ENCODE measurements at regions not wholly inside any gene's neighbourhood (a gene's known extent, or its start where the extent isn't known, plus 50 kb on each side); places are given as distances from the start of the nearest gene placed in this dataset.

DNA sequence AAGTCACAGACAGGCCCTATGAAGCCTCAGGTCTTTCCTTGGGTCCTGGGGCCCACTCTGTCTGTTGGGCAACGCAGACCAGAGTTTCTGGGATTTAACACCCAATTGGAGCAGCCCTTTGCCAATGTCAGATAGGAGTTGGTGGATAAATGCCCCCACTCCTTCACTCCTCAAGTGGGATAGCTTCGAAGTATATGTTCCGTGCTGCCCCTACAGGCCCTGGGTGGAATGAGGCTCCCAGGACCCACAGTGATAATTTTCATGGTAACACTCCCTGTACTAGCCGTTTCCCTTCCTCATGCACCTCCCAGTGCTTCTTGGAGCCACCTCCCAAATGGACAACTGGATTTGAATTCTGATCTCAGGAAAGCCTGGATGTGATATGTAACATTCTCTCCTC is 145.4 kb downstream of the FOXA2 start:
- Mint-ChIP-seq H3K4me1 (ENCODE audit: low read depth) (no peaks in the 10 kb centered on the region), H3K9me3 (no peaks in the 10 kb centered on the region), H3K4me3 (no peak overlapping the region), H3K36me3 (ENCODE audit: low read depth) (no peaks in the 10 kb centered on the region), H3K27me3 (peaks cover 8% of the 10 kb centered on the region), H3K27ac (no peak overlapping the region)

DNA sequence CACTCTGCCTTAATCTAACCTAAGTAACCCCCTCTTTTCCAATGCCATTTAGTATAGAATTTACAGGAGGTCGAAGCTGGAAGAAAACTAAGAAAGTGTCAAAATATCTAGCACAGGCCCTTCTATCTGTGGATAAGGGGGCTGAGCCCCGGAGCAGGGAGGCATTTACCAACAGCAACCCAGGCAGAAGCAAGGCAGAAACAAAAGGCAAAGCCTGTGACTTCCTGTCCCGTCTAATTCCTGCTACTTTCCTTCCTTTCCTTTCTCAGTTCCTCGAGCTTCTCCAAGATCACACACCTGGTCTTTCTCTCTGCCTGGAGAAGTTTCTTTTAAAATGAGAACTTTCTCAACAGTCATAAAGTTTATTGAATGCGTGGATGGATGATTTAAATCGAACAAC is 146.0 kb downstream of the FOXA2 start:
- Mint-ChIP-seq H3K4me1 (ENCODE audit: low read depth) (no peaks in the 10 kb centered on the region), H3K27me3 (peaks cover 8% of the 10 kb centered on the region), H3K36me3 (ENCODE audit: low read depth) (no peaks in the 10 kb centered on the region), H3K9me3 (no peaks in the 10 kb centered on the region), H3K4me3 (no peak overlapping the region), H3K27ac (no peak overlapping the region)

DNA sequence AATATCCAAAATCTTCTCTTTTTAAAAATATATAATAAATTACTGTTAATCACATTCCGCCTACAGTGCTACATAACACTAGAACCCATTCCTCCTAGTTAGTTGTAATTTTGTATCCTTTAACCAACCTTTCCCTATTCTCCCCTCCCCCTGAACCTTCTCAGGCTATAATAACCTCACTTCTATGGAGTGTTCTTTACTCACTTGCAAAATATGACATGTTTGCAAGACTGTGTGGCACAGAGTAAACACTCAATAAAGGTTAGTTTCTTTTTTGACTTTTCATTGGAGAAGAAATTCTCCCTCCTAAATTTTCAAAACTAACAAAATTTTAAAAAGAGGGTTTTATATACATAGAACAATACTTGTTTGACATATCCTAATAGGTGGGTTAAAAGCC is 147.0 kb downstream of the FOXA2 start:
- Mint-ChIP-seq H3K36me3 (ENCODE audit: low read depth) (no peaks in the 10 kb centered on the region), H3K9me3 (no peaks in the 10 kb centered on the region), H3K27ac (no peak overlapping the region), H3K4me3 (no peak overlapping the region), H3K4me1 (ENCODE audit: low read depth) (no peaks in the 10 kb centered on the region), H3K27me3 (peaks cover 8% of the 10 kb centered on the region)

DNA sequence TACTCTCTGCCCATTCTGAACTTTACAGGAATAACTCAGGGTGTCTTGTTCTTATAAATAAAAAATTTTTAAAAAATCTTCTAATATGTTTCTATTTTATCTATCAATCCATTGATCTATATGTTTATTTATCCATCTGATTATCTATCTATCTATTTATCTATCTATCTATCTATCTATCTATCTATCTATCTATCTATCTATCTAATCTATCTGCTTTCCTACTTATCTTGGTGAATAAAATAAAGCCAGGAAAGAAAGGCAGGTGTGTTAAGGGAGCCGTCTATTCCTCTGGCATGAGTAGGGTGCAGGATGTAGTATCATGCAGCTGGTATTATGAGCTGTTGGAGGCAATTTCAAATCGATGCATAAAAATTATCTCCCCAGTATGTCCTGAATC is 153.0 kb downstream of the FOXA2 start:
- H3K27ac Mint-ChIP-seq = no peak overlapping the region
- H3K4me3 Mint-ChIP-seq = no peak overlapping the region
- no peaks in the 10 kb centered on the region for H3K36me3 Mint-ChIP-seq (ENCODE audit: low read depth)
- H3K27me3 Mint-ChIP-seq = peaks cover 3% of the 10 kb centered on the region
- H3K4me1 Mint-ChIP-seq (ENCODE audit: low read depth) = no peaks in the 10 kb centered on the region
- no peaks in the 10 kb centered on the region for H3K9me3 Mint-ChIP-seq

DNA sequence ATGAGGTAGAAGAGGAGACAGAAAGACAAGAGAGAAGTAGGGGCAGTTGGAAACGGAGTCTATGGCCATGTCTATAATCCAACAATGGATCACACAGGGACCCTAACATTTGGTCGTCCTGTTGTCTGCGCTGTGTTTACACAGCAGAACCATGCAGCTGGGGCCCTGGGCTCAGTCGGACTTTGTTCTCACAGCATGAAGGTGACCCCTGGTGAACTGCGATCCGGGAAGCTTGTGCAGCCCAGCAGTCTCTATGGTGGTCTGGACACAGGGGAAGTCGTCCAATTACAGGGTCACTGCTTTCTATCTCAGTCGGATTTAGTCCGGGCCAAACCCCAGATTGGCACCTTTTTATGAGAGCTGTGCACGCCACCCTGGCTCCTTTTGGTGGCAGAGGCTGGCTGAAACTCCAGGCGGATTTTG is 153.6 kb downstream of the FOXA2 start:
- no peaks in the 10 kb centered on the region for H3K4me1 Mint-ChIP-seq (ENCODE audit: low read depth)
- peaks cover 3% of the 10 kb centered on the region for H3K27me3 Mint-ChIP-seq
- H3K4me3 Mint-ChIP-seq = no peak overlapping the region
- H3K36me3 Mint-ChIP-seq (ENCODE audit: low read depth) = no peaks in the 10 kb centered on the region
- no peak overlapping the region for H3K27ac Mint-ChIP-seq
- H3K9me3 Mint-ChIP-seq = peaks cover 3% of the 10 kb centered on the region

DNA sequence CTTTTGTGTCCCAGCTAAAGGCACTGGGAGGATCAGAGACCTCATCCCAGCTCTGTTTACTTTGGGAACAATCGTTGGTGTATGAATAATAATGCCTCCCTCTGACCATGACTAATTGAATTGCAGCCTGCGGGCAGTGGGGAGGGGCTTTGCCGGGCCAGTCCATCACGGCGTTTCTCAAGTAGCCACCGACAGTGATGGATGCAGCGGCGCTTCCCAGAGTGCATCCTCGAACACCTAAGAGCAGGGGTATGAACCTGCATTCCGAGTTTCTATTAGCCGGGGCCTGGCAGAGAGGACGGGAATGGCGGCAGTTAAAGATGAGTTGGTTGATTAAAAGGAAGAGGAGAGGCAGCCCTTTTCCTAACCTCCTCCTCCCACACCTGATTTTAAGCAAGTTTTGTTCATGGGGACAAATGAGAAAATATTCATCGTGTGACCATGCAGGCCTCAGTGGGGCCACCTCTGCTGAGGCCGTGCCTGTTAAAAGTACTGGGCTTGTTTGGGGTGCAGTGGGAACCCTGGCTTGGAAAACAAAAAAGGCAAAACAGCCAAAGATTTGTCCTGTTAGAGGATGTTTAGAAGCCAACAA is 154.1 kb downstream of the FOXA2 start:
- peaks cover 3% of the 10 kb centered on the region for H3K9me3 Mint-ChIP-seq
- H3K27me3 Mint-ChIP-seq = peaks cover 3% of the 10 kb centered on the region
- no peak overlapping the region for H3K4me3 Mint-ChIP-seq
- H3K4me1 Mint-ChIP-seq (ENCODE audit: low read depth) = no peaks in the 10 kb centered on the region
- H3K36me3 Mint-ChIP-seq (ENCODE audit: low read depth) = no peaks in the 10 kb centered on the region
- no peak overlapping the region for H3K27ac Mint-ChIP-seq

DNA sequence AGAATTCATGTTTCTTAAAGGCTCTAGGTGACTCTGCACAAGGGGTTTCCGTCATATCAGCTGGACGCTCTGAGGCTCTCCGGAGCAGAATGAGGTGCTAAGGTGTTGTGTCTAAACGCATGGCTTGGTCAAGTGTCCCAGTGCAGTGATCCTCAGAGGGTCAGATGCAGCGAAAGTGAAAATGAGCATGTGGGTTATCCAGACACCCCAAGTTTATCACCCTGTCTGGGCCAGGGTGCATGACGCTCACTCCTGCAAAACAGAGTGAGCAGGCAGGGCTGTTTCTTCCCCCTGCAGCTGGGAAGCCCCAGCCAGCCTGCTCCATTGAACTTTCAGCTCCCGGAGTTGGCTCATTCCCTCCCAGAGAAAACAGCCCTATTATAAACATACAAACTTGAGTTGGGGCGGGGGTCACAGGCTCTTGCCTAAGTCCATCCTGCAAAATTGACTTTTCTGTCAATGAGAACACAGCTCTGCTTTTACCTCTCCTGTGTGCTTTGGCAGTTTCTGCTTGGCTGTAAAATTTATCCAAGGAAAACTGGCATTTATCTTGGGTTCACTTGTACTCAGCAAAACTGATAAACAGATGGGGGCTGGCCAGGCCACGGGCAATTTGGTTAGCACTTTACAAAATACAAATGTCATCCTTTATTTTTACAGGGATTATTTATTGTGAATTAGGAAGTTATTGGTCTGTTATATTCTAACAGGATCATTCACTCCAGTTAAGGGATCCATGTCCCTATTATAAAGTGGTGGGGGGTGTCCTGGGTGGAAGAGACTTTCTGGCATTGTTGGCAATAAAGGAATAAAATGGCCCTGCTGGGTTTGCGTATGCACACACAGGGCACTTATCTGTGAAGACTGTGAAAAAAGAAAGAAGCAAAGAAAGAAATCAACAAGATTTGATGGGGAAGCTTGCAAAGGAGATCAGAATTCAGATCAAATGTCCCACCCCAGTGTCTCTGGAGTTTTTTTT is 154.9 kb downstream of the FOXA2 start:
- Mint-ChIP-seq H3K36me3 (ENCODE audit: low read depth) (no peaks in the 10 kb centered on the region), H3K4me3 (no peak overlapping the region), H3K4me1 (ENCODE audit: low read depth) (no peaks in the 10 kb centered on the region), H3K27ac (no peak overlapping the region), H3K9me3 (peaks cover 3% of the 10 kb centered on the region), H3K27me3 (peaks cover 3% of the 10 kb centered on the region)

DNA sequence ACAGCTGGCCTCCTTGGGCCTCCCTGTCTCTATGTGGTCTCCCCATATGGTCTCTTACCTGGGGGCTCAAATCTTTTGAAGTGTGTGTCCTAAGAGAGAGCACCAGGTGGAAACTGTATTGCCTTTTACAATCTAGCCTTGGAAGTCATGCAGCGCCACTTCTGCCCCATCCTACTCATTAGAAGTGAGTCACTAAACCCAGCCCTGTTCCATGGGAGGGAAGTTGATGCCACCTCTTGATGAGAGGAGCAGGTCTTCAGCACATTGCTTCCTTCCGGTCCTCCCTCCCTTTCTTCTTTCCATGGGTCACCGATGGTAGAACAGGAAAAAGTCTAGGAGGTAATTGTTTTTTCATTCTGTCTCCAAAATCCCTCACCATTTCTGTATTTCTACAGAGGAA is 156.3 kb downstream of the FOXA2 start:
- no peaks in the 10 kb centered on the region for H3K4me1 Mint-ChIP-seq (ENCODE audit: low read depth)
- peaks cover 3% of the 10 kb centered on the region for H3K27me3 Mint-ChIP-seq
- H3K4me3 Mint-ChIP-seq = no peak overlapping the region
- H3K9me3 Mint-ChIP-seq = peaks cover 6% of the 10 kb centered on the region
- H3K27ac Mint-ChIP-seq = no peak overlapping the region
- no peaks in the 10 kb centered on the region for H3K36me3 Mint-ChIP-seq (ENCODE audit: low read depth)

DNA sequence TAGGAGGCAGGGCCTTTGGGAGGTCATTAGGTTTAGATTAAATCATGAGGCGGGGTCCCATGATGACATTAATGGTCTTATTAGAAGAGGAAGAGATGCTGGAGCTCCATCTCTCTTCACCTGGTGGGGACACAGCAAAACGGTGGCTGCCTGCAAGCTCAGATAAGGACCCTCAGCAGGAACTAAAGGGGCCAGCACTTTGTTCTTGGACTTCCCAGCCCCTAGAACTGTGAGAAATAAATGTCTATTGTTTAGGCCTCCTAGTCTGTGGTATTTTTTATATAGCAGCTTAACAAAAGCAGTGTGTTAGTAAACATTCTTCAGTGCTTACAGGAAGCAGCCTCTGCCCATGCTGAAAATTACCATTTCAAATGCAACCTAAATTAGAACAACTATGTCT is 157.6 kb downstream of the FOXA2 start:
- H3K9me3 Mint-ChIP-seq = peaks cover 6% of the 10 kb centered on the region
- no peak overlapping the region for H3K27ac Mint-ChIP-seq
- H3K4me3 Mint-ChIP-seq = no peak overlapping the region
- no peaks in the 10 kb centered on the region for H3K4me1 Mint-ChIP-seq (ENCODE audit: low read depth)
- no peaks in the 10 kb centered on the region for H3K36me3 Mint-ChIP-seq (ENCODE audit: low read depth)
- peaks cover 6% of the 10 kb centered on the region for H3K27me3 Mint-ChIP-seq

DNA sequence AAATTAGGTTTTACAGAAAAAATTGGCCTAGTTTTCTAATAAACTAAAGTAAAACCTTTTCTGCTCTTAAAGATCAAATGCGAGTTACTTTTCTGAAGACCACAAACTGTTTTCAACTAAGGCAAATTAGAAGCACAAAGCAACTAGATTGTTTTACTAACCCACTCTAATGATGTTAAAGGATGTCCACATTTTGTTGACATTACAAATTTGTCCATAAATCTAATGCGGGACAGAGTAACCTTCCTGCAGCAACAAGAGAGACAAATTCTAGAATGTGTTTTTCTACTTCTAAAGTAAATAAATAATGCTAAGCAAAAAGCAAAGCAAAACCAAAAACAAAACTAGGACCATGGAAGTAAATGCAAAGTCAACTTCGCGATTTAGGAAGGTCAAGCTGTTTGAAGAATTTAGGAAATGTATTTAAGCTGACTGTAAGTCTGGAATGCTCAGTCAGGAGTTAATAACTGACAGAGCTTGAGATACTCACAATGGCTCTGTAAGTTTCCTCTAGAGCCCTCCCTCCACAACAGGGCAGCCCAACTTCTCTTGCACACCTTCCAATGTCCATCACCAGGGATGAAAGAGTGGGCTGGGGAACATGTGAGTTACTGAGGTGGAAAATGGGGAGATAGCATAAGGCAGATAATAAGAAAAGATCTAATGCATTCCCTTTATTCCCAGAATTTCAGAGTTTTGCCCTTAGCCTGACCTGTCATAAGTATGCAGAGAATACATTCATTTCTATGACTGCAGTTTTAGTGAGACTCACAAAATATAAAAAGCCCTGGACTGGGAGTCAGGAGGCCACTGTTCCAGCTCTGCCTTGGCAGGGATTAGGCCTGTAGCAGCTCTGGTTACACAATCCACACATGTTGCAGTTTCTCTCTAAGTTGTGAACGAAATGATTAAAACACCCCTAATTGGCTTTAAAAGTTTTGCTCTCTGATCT is 158.8 kb downstream of the FOXA2 start:
- Mint-ChIP-seq H3K27ac (no peak overlapping the region), H3K36me3 (ENCODE audit: low read depth) (no peaks in the 10 kb centered on the region), H3K4me3 (no peak overlapping the region), H3K27me3 (peaks cover 6% of the 10 kb centered on the region), H3K4me1 (ENCODE audit: low read depth) (no peaks in the 10 kb centered on the region), H3K9me3 (peaks cover 6% of the 10 kb centered on the region)

DNA sequence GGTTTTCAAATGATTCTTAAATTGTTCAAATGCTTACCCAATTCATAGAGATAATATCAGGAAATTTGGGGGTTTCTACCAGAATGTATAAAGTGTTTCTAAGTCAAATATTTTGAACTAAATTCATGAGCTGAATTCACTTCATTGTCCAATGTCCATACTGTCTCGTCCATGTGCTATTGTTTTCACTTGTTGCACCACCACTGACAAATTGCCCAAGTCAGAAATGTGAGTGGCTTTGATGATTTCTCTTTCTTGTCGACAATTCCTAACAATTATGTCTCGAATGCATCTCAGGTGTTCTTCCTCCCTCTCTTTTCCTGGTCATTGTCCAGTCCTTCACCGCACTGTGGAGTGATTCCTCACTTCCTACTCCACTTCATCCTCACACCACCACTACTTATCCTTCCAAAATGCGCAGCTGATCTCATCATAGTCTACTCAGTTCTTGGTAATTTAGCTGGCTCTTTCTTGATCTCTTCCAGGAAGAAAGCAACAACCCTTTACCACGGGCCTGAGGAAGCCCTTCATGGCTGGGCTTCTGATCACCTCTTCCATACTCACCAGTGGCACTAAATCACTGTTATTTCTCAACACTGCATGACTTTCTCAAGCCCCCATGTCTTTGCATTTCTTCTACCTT is 161.1 kb downstream of the FOXA2 start:
- Mint-ChIP-seq H3K9me3 (peaks cover 6% of the 10 kb centered on the region), H3K36me3 (ENCODE audit: low read depth) (no peaks in the 10 kb centered on the region), H3K4me3 (no peak overlapping the region), H3K27ac (no peak overlapping the region), H3K4me1 (ENCODE audit: low read depth) (no peaks in the 10 kb centered on the region), H3K27me3 (peaks cover 3% of the 10 kb centered on the region)

DNA sequence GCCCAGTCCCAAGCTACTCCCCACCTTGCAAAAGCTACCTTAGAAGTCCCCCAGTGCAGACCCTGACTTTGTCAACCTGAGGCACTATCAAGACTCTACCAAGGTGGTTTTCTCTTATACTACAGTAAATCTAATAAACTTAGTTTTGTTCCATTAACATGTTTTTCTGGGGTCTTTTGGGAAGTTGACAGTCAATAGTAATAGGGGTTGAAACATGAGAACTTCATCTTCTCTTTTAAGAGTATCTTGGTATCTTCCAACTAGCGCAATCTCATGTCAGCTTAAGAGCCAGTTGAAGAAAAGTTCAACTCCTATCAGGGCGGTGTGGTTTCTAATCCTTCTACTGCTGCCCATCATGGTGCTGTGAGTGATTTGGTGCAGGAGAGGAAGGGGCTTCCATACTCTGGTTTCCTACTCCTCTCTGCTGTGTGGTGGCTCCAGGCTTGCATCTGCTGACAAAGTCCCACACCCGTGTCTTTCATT is 164.2 kb downstream of the FOXA2 start:
- H3K4me3 Mint-ChIP-seq = no peak overlapping the region
- H3K27ac Mint-ChIP-seq = no peak overlapping the region
- peaks cover 8% of the 10 kb centered on the region for H3K27me3 Mint-ChIP-seq
- H3K36me3 Mint-ChIP-seq (ENCODE audit: low read depth) = no peaks in the 10 kb centered on the region
- H3K4me1 Mint-ChIP-seq (ENCODE audit: low read depth) = no peaks in the 10 kb centered on the region
- peaks cover 3% of the 10 kb centered on the region for H3K9me3 Mint-ChIP-seq

DNA sequence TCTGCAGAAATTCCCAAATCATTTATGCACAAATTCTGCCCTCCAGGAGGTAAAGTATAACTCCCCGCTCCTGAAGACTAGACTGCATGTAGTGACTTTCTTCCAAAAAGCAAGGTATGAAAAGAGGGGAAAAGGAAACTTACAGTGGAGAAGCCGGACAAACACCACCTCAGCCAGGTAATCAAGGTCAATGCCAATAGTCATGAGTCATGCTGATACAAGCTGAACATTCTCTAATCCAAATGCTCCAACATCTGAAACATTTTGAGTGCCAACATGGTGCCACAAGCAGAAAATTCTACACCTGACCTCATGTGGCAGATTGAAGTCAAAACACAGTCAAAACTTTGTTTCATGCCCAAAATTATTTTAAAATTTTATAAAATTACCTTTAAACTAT is 165.6 kb downstream of the FOXA2 start:
- H3K4me1 Mint-ChIP-seq (ENCODE audit: low read depth) = no peaks in the 10 kb centered on the region
- no peak overlapping the region for H3K4me3 Mint-ChIP-seq
- H3K9me3 Mint-ChIP-seq = peaks cover 3% of the 10 kb centered on the region
- H3K36me3 Mint-ChIP-seq (ENCODE audit: low read depth) = no peaks in the 10 kb centered on the region
- peaks cover 8% of the 10 kb centered on the region for H3K27me3 Mint-ChIP-seq
- no peak overlapping the region for H3K27ac Mint-ChIP-seq

DNA sequence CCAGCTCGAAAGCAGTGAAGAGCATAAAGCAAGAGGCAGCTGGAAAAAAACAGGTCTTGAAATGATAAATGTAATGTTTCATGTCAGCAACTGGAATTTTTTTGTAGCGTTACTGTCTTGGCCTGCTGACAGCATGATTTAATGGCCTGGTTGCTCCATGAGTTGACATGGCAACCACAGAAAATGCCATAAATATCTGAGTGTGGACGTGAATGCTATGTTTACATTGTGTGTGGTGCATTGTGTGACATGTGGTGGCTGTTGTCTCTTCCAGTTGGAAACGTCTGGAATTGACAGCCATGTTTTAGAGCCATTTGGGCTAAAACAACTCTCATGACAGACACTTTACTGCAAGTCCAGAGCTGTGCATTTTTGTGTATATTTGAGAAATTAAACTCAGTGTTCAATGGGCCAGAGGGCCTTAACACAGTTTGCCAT is 170.0 kb downstream of the FOXA2 start:
- Mint-ChIP-seq H3K36me3 (ENCODE audit: low read depth) (no peaks in the 10 kb centered on the region), H3K27me3 (peaks cover 6% of the 10 kb centered on the region), H3K27ac (no peak overlapping the region), H3K4me3 (no peak overlapping the region), H3K9me3 (peaks cover 4% of the 10 kb centered on the region), H3K4me1 (ENCODE audit: low read depth) (no peaks in the 10 kb centered on the region)

Measured in stimulated activated naive CD8-positive, alpha-beta T cell treated with anti-CD3 and anti-CD28 coated beads, Interleukin-15, Interleukin-2, amounts not matched to agents 100 ng/mL and 50 ng/mL, for 24 hours (primary cell).